Endometrium (tissue), 2 donors: ENCODE measurements at regions not wholly inside any gene's neighbourhood (a gene's known extent, or its start where the extent isn't known, plus 50 kb on each side); places are given as distances from the start of the nearest gene placed in this dataset.
"Not testable (repeated sequence)": the region's sequence is repeated elsewhere in the genome, so short reads cannot be mapped to it uniquely, and the experiment has no call there.

Experiments used
- FAIRE-seq: peaks from 2 replicates; lab custom pipeline; 2012; peaks lifted over from hg19 to GRCh38; lab: Jason Lieb, UNC
- donor health status: control.
- donor health status: control.

DNA sequence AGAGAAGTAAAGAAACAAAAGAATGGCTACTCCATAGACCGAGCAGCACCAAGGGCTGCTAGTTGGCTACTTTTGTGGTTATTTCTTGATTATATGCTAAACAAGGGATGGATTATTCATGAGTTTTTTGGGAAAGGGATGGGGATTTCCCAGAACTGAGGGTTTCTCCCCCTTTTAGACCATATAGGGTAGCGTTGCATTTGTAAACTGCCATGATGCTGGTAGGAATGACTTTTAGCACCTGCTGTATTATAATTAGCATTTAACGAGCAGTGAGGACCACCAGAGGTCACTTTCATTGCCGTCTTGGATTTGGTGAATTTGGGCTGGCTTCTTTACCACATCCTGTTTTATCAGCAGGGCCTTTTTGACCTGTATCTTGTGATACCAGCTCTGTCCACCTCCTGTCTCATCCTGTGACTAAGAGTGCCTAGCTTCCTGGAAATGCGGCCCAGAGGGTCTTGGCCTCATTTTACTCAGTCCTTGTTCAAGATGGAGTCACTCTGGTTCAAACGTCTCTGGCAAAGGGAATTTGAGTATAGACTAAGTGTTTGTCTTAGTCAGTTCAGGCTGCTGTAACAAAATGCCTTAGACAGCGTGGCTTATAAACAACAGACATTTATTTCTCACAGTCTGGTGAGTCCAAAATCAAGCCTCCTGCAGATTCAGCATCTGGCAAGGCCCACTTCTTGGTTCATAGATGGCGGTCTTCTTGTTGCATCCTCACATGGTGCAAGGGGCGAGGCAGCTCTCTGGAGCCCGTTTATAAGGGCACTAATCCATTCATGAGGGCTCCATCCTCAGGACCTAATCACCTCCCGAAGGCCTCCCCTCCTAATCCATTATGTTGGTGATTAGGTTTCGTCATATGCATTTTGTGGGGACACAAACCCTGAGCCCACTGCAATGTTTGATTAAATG, 348.3 kb upstream of the SFSWAP start:
- no peak for FAIRE-seq

DNA sequence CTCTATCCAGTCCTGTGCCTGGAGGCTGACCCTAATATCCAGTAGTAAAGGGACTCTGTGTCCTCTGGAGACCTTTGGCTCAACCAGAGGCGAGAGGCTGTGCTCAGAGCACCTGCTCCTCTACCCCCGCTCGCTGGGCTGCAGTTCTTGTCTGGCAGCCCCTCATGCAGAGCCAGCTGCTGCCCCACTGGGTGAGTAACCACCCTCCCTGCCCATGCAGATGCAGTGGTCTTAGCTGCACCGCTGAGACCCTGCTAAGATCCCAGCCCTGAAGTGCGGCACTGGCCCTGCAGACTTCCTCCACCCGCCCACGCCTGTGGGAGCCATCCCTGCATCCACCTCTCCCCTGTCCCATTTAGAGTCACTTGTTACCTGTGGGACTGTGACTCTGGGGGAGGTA, 347.5 kb upstream of the SFSWAP start:
- no peak for FAIRE-seq

DNA sequence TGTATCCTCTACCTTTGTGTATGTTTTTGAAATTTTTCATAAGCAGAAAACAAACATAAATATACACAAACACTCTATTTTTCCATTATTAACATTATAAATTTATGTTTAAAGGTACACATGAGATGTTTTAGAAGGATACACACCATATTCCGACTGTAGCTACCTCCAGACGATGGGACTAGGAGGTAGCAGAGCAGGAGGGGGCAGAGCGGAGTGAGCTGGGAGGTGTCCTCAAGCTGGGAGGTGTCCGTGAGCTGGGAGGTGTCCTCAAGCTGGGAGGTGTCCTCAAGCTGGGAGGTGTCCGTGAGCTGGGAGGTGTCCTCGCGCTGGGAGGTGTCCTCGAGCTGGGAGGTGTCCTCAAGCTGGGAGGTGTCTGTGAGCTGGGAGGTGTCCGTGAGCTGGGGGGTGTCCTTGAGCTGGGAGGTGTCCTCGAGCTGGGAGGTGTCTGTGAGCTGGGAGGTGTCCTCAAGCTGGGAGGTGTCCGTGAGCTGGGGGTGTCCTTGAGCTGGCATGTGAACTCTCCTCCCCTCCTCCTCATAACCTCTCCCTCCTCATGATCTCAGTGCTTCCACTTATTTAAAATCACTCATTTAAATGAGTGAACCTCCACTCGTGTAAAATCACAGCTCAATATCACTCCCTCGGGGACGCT, 346.9 kb upstream of the SFSWAP start:
- FAIRE-seq: no peak

GRCh38 chr12:131364903-131365820, 345.7 kb upstream of the SFSWAP start:
- no peak for FAIRE-seq

DNA sequence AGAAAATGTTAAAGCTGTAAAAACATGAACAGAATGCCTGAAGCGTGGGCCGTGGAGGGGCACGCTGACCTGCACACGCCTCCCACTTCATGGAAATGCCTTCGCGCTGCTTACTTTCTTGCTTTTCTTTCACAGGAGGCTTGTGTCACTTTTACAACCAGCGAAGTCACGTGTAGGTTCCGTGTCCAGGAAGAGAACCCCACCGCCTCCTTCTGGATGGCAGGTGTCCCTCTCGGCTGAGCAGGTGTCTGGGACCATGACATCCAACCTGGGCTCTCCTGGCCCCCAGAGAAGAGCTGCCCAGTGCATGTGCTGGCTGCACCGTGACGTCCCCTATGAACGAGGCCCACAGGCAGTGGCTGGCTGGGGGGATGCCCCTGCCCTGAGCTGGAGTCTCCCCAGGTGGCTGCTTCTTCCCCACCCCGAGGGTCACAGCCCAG, 345.0 kb upstream of the SFSWAP start:
- FAIRE-seq: peak; percentile 77

DNA sequence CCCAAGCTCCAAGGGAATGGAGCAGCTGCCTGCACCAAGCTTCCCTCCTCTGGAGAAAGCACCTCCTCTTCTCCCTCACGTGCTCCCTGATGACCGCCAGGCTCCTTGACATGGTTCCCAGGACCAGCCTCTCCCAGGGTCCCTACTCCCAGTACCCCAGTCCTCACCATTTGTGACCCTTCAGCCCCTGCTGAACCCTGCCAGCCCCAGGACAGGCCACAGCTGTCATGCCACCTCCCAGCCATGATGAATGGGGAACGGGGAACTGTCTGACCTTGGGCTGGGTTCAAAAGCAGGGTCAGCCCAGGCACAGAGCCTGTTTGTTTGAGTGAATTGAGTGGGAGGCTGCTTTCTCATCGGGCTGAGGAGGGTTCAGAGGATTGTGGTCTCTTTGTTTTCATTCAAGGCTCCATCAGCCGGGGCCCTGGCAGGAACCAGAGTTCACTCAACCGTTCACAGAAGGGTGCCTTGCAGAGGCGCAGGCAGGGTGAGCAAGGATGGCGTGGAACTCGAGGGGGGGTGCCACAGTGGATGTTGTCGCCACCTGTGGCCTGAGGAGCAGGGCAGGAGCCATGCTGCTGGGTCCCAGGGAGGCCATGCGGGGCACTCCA, 344.5 kb upstream of the SFSWAP start:
- no peak for FAIRE-seq

DNA sequence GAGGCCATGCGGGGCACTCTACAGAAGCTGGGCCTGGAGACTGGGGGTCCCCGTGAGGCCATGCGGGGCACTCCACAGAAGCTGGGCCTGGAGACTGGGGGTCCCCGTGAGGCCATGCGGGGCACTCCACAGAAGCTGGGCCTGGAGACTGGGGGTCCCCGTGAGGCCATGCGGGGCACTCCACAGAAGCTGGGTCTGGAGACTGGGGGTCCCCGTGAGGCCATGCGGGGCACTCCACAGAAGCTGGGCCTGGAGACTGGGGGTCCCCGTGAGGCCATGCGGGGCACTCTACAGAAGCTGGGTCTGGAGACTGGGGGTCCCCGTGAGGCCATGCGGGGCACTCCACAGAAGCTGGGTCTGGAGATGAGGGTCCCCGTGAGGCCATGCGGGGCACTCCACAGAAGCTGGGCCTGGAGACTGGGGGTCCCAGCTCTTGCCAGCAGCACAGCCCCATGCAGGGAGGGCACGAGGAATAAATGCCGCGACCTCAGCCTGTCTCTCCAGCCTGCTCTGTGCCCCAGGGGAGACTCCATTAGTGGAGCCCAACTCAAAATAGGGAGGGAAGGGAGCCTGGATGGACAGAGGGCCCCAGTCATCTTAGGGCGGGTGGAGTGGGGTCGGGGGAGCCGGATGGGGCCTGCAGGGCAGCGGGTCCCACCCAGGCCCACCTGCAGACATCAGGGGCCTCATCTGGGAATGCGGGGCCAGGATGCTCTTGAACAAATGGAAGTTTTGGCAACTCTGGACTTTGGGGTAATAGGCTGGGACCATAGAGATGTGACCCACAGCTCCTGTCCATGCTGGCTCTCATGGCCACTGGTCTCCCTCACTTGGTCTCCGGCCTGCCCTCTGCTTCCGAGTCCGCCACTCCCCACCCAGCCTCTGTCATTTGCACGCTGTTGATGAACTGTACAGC, 343.6 kb upstream of the SFSWAP start:
- not testable (repeated sequence) for FAIRE-seq

- no peak for FAIRE-seq
These were observed 342.8 kb upstream of the SFSWAP start for GRCh38 chr12:131367983-131368667.

- no peak for FAIRE-seq
These were observed 342.2 kb upstream of the SFSWAP start for GRCh38 chr12:131368668-131369071.

GRCh38 chr12:131369094-131369845, 341.6 kb upstream of the SFSWAP start:
- FAIRE-seq: no peak

GRCh38 chr12:131370321-131370720, 340.6 kb upstream of the SFSWAP start:
- FAIRE-seq: no peak

GRCh38 chr12:131370791-131371347, 340.0 kb upstream of the SFSWAP start:
- no peak for FAIRE-seq

GRCh38 chr12:131371401-131372170, 339.3 kb upstream of the SFSWAP start:
- no peak for FAIRE-seq

DNA sequence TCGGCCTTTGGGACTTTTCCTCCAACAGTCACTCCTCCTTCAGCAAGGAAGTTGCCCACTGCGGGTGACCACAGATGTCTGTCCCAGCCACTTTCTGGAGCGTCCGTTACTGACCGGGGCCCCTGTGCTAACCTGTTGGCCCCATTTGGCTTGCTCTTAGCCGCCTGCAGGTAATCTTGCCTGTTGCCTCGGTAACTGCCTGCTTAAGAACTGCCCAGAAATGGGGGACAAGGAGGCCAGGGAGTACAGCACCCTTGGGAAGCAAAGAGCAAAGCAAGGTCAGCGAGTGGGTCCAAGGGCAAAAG, 338.8 kb upstream of the SFSWAP start:
- no peak for FAIRE-seq

DNA sequence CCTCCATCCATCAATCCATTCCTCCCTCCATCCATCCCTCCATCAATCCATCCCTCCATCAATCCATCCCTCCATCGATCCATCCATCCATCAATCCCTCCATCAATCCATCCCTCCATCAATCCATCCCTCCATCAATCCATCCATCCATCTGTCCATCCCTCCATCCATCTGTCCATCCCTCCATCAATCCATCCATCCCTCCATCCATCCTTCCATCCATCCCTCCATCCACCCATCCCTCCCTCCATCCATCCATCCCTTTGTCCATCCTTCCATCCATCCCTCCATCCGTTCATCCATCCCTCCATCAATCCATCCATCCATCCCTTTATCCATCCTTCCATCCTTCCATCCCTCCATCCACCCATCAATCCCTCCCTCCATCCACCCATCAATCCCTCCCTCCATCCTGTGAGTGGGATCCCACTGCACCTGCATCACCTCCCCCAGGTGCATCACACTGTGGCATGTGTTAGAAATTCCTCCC, 338.1 kb upstream of the SFSWAP start:
- FAIRE-seq: no peak

GRCh38 chr12:131375261-131375971, 335.5 kb upstream of the SFSWAP start:
- no peak for FAIRE-seq

- no peak for FAIRE-seq
These were observed 334.9 kb upstream of the SFSWAP start for GRCh38 chr12:131375972-131376345.
